H1 (cell line): ENCODE measurements at regions not wholly inside any gene's neighbourhood (a gene's known extent, or its start where the extent isn't known, plus 50 kb on each side); places are given as distances from the start of the nearest gene placed in this dataset.

Experiments used
- CEBPB ChIP-seq: IDR thresholded peaks from 2 replicates; pipeline ENCODE4 v1.6.1; 2012; ENCODE audit warnings: low read depth, low read length
- GABPA ChIP-seq: IDR thresholded peaks from 2 replicates; pipeline ENCODE4 v1.6.1; 2011; ENCODE audit warnings: mild to moderate bottlenecking, low read length, moderate library complexity, borderline replicate concordance; ENCODE audit not compliant: insufficient read depth
- KDM5A ChIP-seq: fragments of 200-600 bp; IDR thresholded peaks from 2 replicates; pipeline ENCODE4 v1.7.1; 2012; ENCODE audit warnings: mild to moderate bottlenecking, low read length, inconsistent platforms, mixed read lengths
- RAD21 ChIP-seq, 2 experiments: IDR thresholded peaks in 1 of 2; conservative IDR thresholded peaks in 1 of 2; 2 replicates each; pipeline ENCODE4 v1.6.1; 2011; ENCODE audit warnings: low read depth in 2 of 2, low read length in 2 of 2, improper control_type of control experiment in 1 of 2, inconsistent platforms in 1 of 2, mild to moderate bottlenecking in 1 of 2, moderate library complexity in 1 of 2
- RXRA ChIP-seq: IDR thresholded peaks from 2 replicates; pipeline ENCODE4 v1.6.1; 2011; ENCODE audit warnings: low read depth, mild to moderate bottlenecking, low read length, moderate library complexity; ENCODE audit not compliant: insufficient read depth
- TEAD4 ChIP-seq: IDR thresholded peaks from 2 replicates; pipeline ENCODE4 v1.6.1; 2012; ENCODE audit warnings: low read depth, low read length, inconsistent platforms, mixed read lengths
- TF ChIP-seq, protein P1 (sequence below): fragments of 300-600 bp; sonication (generic); IDR thresholded peaks from 2 replicates; pipeline ENCODE4 v1.7.1; 2012; ENCODE audit warnings: low read length, moderate library complexity, mild to moderate bottlenecking, inconsistent platforms; ENCODE audit not compliant: insufficient replicate concordance

DNA sequence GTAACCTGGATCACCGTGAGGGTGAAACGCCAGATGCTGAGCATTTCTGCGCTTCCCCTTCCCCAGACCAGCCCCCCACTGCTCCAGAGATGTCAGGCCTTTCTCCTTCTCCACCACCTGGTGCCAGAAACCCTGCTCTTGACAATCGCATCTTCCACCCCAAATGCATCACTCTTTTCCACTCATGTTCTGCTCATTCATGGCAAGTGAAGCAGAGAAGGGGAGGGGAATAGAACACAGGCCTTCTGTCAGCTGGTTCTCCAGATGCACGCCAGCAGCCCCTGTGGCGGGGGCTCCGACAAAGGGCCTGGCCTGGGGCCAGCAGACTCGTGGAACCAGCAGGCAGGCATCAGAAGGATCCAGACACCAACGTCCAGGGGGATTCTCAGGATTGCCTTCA, 68.5 kb upstream of the SVIL start (continued):
- TF ChIP-seq RAD21 (IDR thresholded peaks at IDR 0.05 in 1 of 2, conservative IDR thresholded peaks at IDR 0.05 in 1 of 2; ENCODE audit: low read depth in 2 of 2, low read length in 2 of 2) (no peak), CEBPB (no peak), KDM5A (no peak), TEAD4 (no peak), RXRA (no peak), GABPA (no peak)
- TF ChIP-seq, protein P1, sequence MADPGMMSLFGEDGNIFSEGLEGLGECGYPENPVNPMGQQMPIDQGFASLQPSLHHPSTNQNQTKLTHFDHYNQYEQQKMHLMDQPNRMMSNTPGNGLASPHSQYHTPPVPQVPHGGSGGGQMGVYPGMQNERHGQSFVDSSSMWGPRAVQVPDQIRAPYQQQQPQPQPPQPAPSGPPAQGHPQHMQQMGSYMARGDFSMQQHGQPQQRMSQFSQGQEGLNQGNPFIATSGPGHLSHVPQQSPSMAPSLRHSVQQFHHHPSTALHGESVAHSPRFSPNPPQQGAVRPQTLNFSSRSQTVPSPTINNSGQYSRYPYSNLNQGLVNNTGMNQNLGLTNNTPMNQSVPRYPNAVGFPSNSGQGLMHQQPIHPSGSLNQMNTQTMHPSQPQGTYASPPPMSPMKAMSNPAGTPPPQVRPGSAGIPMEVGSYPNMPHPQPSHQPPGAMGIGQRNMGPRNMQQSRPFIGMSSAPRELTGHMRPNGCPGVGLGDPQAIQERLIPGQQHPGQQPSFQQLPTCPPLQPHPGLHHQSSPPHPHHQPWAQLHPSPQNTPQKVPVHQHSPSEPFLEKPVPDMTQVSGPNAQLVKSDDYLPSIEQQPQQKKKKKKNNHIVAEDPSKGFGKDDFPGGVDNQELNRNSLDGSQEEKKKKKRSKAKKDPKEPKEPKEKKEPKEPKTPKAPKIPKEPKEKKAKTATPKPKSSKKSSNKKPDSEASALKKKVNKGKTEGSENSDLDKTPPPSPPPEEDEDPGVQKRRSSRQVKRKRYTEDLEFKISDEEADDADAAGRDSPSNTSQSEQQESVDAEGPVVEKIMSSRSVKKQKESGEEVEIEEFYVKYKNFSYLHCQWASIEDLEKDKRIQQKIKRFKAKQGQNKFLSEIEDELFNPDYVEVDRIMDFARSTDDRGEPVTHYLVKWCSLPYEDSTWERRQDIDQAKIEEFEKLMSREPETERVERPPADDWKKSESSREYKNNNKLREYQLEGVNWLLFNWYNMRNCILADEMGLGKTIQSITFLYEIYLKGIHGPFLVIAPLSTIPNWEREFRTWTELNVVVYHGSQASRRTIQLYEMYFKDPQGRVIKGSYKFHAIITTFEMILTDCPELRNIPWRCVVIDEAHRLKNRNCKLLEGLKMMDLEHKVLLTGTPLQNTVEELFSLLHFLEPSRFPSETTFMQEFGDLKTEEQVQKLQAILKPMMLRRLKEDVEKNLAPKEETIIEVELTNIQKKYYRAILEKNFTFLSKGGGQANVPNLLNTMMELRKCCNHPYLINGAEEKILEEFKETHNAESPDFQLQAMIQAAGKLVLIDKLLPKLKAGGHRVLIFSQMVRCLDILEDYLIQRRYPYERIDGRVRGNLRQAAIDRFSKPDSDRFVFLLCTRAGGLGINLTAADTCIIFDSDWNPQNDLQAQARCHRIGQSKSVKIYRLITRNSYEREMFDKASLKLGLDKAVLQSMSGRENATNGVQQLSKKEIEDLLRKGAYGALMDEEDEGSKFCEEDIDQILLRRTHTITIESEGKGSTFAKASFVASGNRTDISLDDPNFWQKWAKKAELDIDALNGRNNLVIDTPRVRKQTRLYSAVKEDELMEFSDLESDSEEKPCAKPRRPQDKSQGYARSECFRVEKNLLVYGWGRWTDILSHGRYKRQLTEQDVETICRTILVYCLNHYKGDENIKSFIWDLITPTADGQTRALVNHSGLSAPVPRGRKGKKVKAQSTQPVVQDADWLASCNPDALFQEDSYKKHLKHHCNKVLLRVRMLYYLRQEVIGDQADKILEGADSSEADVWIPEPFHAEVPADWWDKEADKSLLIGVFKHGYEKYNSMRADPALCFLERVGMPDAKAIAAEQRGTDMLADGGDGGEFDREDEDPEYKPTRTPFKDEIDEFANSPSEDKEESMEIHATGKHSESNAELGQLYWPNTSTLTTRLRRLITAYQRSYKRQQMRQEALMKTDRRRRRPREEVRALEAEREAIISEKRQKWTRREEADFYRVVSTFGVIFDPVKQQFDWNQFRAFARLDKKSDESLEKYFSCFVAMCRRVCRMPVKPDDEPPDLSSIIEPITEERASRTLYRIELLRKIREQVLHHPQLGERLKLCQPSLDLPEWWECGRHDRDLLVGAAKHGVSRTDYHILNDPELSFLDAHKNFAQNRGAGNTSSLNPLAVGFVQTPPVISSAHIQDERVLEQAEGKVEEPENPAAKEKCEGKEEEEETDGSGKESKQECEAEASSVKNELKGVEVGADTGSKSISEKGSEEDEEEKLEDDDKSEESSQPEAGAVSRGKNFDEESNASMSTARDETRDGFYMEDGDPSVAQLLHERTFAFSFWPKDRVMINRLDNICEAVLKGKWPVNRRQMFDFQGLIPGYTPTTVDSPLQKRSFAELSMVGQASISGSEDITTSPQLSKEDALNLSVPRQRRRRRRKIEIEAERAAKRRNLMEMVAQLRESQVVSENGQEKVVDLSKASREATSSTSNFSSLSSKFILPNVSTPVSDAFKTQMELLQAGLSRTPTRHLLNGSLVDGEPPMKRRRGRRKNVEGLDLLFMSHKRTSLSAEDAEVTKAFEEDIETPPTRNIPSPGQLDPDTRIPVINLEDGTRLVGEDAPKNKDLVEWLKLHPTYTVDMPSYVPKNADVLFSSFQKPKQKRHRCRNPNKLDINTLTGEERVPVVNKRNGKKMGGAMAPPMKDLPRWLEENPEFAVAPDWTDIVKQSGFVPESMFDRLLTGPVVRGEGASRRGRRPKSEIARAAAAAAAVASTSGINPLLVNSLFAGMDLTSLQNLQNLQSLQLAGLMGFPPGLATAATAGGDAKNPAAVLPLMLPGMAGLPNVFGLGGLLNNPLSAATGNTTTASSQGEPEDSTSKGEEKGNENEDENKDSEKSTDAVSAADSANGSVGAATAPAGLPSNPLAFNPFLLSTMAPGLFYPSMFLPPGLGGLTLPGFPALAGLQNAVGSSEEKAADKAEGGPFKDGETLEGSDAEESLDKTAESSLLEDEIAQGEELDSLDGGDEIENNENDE, result no peak
